ENCODE measurements at regions not wholly inside any gene's neighbourhood (a gene's known extent, or its start where the extent isn't known, plus 50 kb on each side); places are given as distances from the start of the nearest gene placed in this dataset.

- DNase-seq = no peak
Measured at GRCh38 chr6:95517004-95517403, 60.3 kb upstream of the MANEA start.

GRCh38 chr6:95517568-95517967 is 59.8 kb upstream of the MANEA start:
- no peak for DNase-seq

- DNase-seq = no peak
Measured at GRCh38 chr6:95518630-95519227, 58.6 kb upstream of the MANEA start.

GRCh38 chr6:95519228-95520037 is 57.9 kb upstream of the MANEA start:
- DNase-seq = no peak

GRCh38 chr6:95521181-95521580 is 56.2 kb upstream of the MANEA start:
- no peak for DNase-seq

Measured in hematopoietic multipotent progenitor cell treated with erythropoietin and hydrocortisone succinate and interleukin-3 and kit ligand, for 8 days (in vitro differentiated cells).